Spleen (tissue), 11 donors: ENCODE measurements at regions not wholly inside any gene's neighbourhood (a gene's known extent, or its start where the extent isn't known, plus 50 kb on each side); places are given as distances from the start of the nearest gene placed in this dataset.
"Not testable (repeated sequence)": the region's sequence is repeated elsewhere in the genome, so short reads cannot be mapped to it uniquely, and the experiment has no call there.

ENCODE experiments used
- DNase-seq: peaks from one replicate; pipeline ENCODE4 v3.0.0-alpha.2; 2020
- H3K27ac ChIP-seq, 8 donors: fragments of 200-600 bp; sonication (generic) in 7 of 8; 1 replicate in 4 of 8; 2 replicates in 4 of 8; pipeline versions ENCODE4 v1.5.0 to v1.8.0; 2016 to 2021; ENCODE audit warnings: inconsistent platforms in 4 of 8, mild to moderate bottlenecking in 4 of 8, moderate library complexity in 1 of 8
- H3K27me3 ChIP-seq, 7 donors: fragments of 200-600 bp; sonication (generic) in 6 of 7; replicated peaks in 1 of 7; 1 replicate in 4 of 7; 2 replicates in 3 of 7; pipeline versions ENCODE4 v1.5.0 to v1.8.0; 2016 to 2021; ENCODE audit warnings: inconsistent platforms in 3 of 7, mild to moderate bottlenecking in 1 of 7
- H3K36me3 ChIP-seq, 6 donors: fragments of 200-600 bp; sonication (generic) in 5 of 6; 1 replicate in 4 of 6; 2 replicates in 2 of 6; pipeline versions ENCODE4 v1.5.0 to v1.8.0; 2016 to 2021; ENCODE audit warnings: inconsistent platforms in 2 of 6
- H3K4me1 ChIP-seq, 6 donors: fragments of 200-600 bp; sonication (generic) in 5 of 6; 1 replicate in 3 of 6; 2 replicates in 3 of 6; pipeline versions ENCODE4 v1.5.0 to v1.8.0; 2016 to 2021; ENCODE audit warnings: inconsistent platforms in 3 of 6
- H3K4me3 ChIP-seq, 8 donors: fragments of 200-600 bp; sonication (generic) in 7 of 8; 1 replicate in 4 of 8; 2 replicates in 4 of 8; pipeline versions ENCODE4 v1.5.0 to v1.8.0; 2016 to 2021; ENCODE audit warnings: inconsistent platforms in 4 of 8, mild to moderate bottlenecking in 4 of 8, moderate library complexity in 2 of 8
- H3K9me3 ChIP-seq, 8 donors: fragments of 200-600 bp; sonication (generic) in 7 of 8; 1 replicate in 4 of 8; 2 replicates in 4 of 8; pipeline versions ENCODE4 v1.5.0 to v1.8.0; 2016 to 2021; ENCODE audit warnings: inconsistent platforms in 4 of 8
- POLR2A ChIP-seq, 3 donors: fragments of 450-650 bp; IDR thresholded peaks; one replicate each; pipeline ENCODE4 v1.5.1; 2017; ENCODE audit warnings: antibody characterized with exemption in 3 of 3, mild to moderate bottlenecking in 1 of 3
- POLR2AphosphoS5 ChIP-seq, 3 donors: sonication (generic); formaldehyde crosslinking; IDR thresholded peaks; one replicate each; pipeline ENCODE4 v1.5.1; 2017; ENCODE audit warnings: antibody characterized with exemption in 3 of 3
- WGBS, 5 donors: extraction: QIAGEN DNeasy Blood & Tissue Kit in 3 of 5; methylation state at CpG; one replicate each; pipeline versions ENCODE4 v1.1.5 to v1.1.7; 2013 to 2018; 5-methylcytosine and 5-hydroxymethylcytosine counted together
- intact Hi-C: fragments of 100-400 bp; cut with DNase I; formaldehyde crosslinking; loops from one replicate; pipeline ENCODE4 v1.15.0; 2023; ENCODE audit warnings: low total_unique reads
- TF ChIP-seq, protein P1 (sequence below), 11 experiments: fragments of 200-600 bp in 7 of 11; fragments of 450-650 bp in 4 of 11; sonication (generic) in 4 of 11; IDR thresholded peaks in 8 of 11; conservative IDR thresholded peaks in 3 of 11; 1 replicate in 7 of 11; 2 replicates in 4 of 11; pipeline versions ENCODE4 v1.4.0 to v1.8.0; 2016 to 2021; ENCODE audit warnings: antibody characterized with exemption in 11 of 11, inconsistent platforms in 4 of 11, mild to moderate bottlenecking in 1 of 11
- donor health status: healthy with polysubstance abuse.
- donor health status: DM: no; HTN: no; CAD: no; lungs with moderate emphysema.
- donor health status: DM: no; HTN: no; CAD: no.
- donor health status: Bipolar disorder and iron deficiency.
- donor health status: healthy.
- donor health status: DM: no; HTN: no; CAD: no.
- donor health status: DM: yes; HTN: yes; CAD: no.

DNA sequence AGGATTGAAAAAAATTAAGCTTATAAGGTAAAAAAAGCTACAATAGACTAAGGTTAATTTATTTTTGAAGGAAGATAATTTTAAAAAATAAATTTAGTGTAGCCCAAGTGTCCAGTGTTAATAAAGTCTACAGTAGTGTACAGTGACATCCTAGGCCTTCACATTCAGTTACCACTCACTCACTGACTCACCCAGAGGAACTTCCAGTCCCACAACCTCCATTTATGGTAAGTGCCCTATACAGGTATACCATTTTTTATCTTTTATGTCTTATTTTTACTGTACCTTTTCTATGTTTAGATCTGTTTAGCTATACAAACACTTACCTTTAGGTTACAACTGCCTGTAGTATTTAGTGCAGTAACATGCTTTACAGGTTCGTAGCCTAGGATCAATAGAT lies 79.8 kb upstream of the ZNF462 start:
- 68 to 94% (median 82%) methylated on average over 1 of the region's 1 CpG for WGBS, 5 donors
- H3K9me3 ChIP-seq, result no peaks in the 10 kb centered on the region
- no peak overlapping the region for H3K27ac ChIP-seq
- TF ChIP-seq, protein P1, sequence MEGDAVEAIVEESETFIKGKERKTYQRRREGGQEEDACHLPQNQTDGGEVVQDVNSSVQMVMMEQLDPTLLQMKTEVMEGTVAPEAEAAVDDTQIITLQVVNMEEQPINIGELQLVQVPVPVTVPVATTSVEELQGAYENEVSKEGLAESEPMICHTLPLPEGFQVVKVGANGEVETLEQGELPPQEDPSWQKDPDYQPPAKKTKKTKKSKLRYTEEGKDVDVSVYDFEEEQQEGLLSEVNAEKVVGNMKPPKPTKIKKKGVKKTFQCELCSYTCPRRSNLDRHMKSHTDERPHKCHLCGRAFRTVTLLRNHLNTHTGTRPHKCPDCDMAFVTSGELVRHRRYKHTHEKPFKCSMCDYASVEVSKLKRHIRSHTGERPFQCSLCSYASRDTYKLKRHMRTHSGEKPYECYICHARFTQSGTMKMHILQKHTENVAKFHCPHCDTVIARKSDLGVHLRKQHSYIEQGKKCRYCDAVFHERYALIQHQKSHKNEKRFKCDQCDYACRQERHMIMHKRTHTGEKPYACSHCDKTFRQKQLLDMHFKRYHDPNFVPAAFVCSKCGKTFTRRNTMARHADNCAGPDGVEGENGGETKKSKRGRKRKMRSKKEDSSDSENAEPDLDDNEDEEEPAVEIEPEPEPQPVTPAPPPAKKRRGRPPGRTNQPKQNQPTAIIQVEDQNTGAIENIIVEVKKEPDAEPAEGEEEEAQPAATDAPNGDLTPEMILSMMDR (IDR thresholded peaks at IDR 0.05 in 8 of 11, conservative IDR thresholded peaks at IDR 0.05 in 3 of 11), result no peak
- TF ChIP-seq POLR2AphosphoS5 (IDR thresholded peaks at IDR 0.05) (no peak), POLR2A (IDR thresholded peaks at IDR 0.05) (no peak)
- DNase-seq, result no peak
- no peaks in the 10 kb centered on the region for H3K4me1 ChIP-seq
- intact Hi-C loops, result no loop called here
- H3K27me3 ChIP-seq, result no peaks in the 10 kb centered on the region
- no peaks in the 10 kb centered on the region for H3K36me3 ChIP-seq
- H3K4me3 ChIP-seq, result no peak overlapping the region

DNA sequence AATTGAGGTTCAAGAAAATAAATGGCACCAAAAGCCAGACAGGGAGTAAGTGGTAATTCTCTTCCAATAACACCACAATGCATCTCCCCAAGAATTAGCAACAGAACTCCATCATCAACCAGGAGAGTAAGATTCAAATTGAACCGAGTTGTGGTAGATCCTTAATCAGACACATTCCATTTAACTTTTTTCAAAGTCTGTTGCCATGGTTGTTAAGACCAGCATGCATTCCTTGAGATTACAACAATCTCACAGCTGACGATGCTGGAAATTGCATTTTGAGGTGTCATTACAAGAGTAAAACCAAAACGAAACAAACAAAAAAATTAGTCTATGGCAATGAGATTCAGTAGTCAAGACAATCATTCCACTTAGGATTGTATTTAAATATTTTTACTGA lies 78.9 kb upstream of the ZNF462 start:
- TF ChIP-seq, protein P1 (IDR thresholded peaks at IDR 0.05 in 8 of 11, conservative IDR thresholded peaks at IDR 0.05 in 3 of 11), result no peak
- TF ChIP-seq POLR2AphosphoS5 (IDR thresholded peaks at IDR 0.05) (no peak), POLR2A (IDR thresholded peaks at IDR 0.05) (no peak)
- 69 to 83% (median 82%) methylated on average over 3 of the region's 3 CpGs for WGBS, 5 donors
- no peaks in the 10 kb centered on the region for H3K36me3 ChIP-seq
- H3K27ac ChIP-seq, result no peak overlapping the region
- DNase-seq, result no peak
- no peaks in the 10 kb centered on the region for H3K9me3 ChIP-seq
- H3K4me3 ChIP-seq, result no peak overlapping the region
- no peaks in the 10 kb centered on the region for H3K27me3 ChIP-seq
- no peaks in the 10 kb centered on the region for H3K4me1 ChIP-seq
- intact Hi-C loops, result no loop called here

DNA sequence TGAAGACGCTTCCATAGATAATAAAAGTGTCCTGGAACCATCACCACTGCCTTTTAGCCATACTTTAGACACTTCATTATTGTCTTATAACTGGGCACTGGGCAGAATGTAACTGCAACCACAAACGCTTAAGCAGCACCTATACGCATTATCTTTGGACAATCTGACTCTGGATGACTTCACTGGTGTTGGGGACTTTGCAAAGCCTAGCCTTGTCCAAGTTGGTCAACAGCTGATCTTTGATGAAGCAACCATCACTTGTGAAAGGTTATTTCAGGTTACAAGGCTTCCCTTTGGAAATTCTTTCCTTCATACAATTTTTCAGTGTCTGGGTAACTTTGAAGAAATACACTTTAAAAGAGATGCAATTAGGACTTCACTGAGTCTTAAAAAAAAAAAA lies 77.8 kb upstream of the ZNF462 start:
- no peak overlapping the region for H3K4me3 ChIP-seq
- 73 to 92% (median 86%) methylated on average over 3 of the region's 3 CpGs for WGBS, 5 donors

DNA sequence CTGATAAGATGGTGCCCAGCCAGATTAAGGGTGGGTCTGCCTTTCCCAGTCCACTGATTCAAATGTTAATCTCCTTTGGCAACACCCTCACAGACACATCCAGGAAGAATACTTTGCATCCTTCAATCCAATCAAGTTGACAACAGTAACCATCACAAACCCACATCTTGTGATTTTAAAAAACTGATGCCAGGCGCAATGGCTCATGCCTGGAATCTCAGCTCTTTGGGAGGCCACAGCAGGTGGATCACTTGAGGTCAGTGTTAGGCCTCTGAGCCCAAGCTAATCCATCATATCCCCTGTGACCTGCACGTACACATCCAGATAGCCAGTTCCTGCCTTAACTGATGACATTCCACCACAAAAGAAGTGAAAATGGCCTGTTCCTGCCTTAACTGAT lies 74.9 kb upstream of the ZNF462 start:
- H3K36me3 ChIP-seq, H3K27ac ChIP-seq, DNase-seq, H3K27me3 ChIP-seq, H3K4me1 ChIP-seq, H3K9me3 ChIP-seq, intact Hi-C loops, H3K4me3 ChIP-seq: not testable (repeated sequence)
- 35 to 62% (median 42%) methylated on average over 2 of the region's 2 CpGs for WGBS, 5 donors

More for the DNA sequence above, 77.8 kb upstream of the ZNF462 start:
- no peak for DNase-seq
- no peaks in the 10 kb centered on the region for H3K9me3 ChIP-seq
- no peak overlapping the region for H3K27ac ChIP-seq
- H3K4me1 ChIP-seq, result no peaks in the 10 kb centered on the region
- intact Hi-C loops, result no loop called here
- no peaks in the 10 kb centered on the region for H3K36me3 ChIP-seq
- TF ChIP-seq, protein P1 (IDR thresholded peaks at IDR 0.05 in 8 of 11, conservative IDR thresholded peaks at IDR 0.05 in 3 of 11), result no peak
- TF ChIP-seq POLR2A (IDR thresholded peaks at IDR 0.05) (no peak), POLR2AphosphoS5 (IDR thresholded peaks at IDR 0.05) (no peak)
- no peaks in the 10 kb centered on the region for H3K27me3 ChIP-seq

DNA sequence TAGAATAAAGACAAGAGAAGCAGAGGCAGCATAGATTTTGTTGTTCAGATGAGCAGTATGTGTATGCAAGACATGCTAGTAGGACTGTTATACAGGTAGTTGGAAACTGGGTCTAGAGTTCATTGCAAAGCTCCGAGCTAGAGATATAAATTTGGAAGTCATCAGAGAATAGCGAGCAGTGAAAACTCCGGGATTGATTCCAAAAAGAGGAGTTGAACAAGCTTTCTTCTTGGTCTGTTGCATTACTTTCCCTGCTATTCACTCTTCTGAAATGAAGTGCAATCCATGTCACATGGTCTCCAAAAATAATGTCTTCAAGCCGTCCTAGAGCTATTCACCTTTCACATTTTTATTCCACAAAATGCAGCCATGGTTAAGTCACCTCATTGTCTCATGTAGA lies 67.9 kb upstream of the ZNF462 start:
- no peaks in the 10 kb centered on the region for H3K27me3 ChIP-seq
- no peak for TF ChIP-seq POLR2AphosphoS5 (IDR thresholded peaks at IDR 0.05)
- TF ChIP-seq, protein P1 (IDR thresholded peaks at IDR 0.05 in 8 of 11, conservative IDR thresholded peaks at IDR 0.05 in 3 of 11), result no peak
- no peak for TF ChIP-seq POLR2A (IDR thresholded peaks at IDR 0.05)
- DNase-seq, result no peak
- no peaks in the 10 kb centered on the region for H3K4me1 ChIP-seq
- intact Hi-C loops, result no loop called here
- H3K4me3 ChIP-seq, result no peak overlapping the region
- H3K27ac ChIP-seq, result no peak overlapping the region
- H3K36me3 ChIP-seq, result no peaks in the 10 kb centered on the region
- H3K9me3 ChIP-seq, result no peaks in the 10 kb centered on the region
- 84 to 93% (median 85%) methylated on average over 4 of the region's 4 CpGs for WGBS, 5 donors
